HCT116 (cell line): ENCODE measurements at regions not wholly inside any gene's neighbourhood (a gene's known extent, or its start where the extent isn't known, plus 50 kb on each side); places are given as distances from the start of the nearest gene placed in this dataset.

ENCODE experiments used
- ATAC-seq: fragments of 200-7000 bp; cut with Tn5 transposase; 2 replicates; pipeline ENCODE4 v1.9.1; 2020; ENCODE audit warnings: mild to moderate bottlenecking, moderate library complexity
- BruUV-seq: library from RNA; stranded (reverse); fragments of 400-500 nt; replicated peaks from 2 replicates; lab custom pipeline; 2021; lab: Mats Ljungman, UMichigan
- CTCF ChIA-PET: fragments of 300-600 bp; sonication (Branson Sonifier 250); formaldehyde crosslinking; loops from one replicate; lab custom pipeline; 2021; ENCODE audit warnings: antibody characterized with exemption; lab: Charles Lee
- POLR2A ChIA-PET: fragments of 300-600, 350-600 bp; sonication (Branson Sonifier 250); formaldehyde crosslinking; loops from one replicate; lab custom pipeline; 2021; ENCODE audit warnings: antibody characterized with exemption; lab: Charles Lee
- RAD21 ChIA-PET, 2 experiments: fragments of 300-600 bp; sonication (Branson Sonifier 250); formaldehyde crosslinking; loops; one replicate each; lab custom pipeline; 2023; ENCODE audit warnings: low total read pairs in 2 of 2; ENCODE audit not compliant: uncharacterized antibody in 2 of 2, unreplicated experiment in 2 of 2, low non-redundant PET in 1 of 2; lab: Charles Lee
- DNase-seq: peaks from one replicate; pipeline ENCODE4 v3.0.0-alpha.2; 2010; ENCODE audit warnings: low read depth, low spot score
- H2AFZ ChIP-seq: fragments of 200-600 bp; shearing (Covaris generic), sonication (generic); 2 replicates; pipeline ENCODE4 v1.6.1; 2017; ENCODE audit warnings: low read depth, mixed run types, mixed read lengths, antibody characterized with exemption, low read length; ENCODE audit not compliant: poor library complexity, severe bottlenecking
- H3K27ac ChIP-seq: 2 replicates; pipeline ENCODE4 v1.5.1; 2012; ENCODE audit warnings: low read depth, low read length
- H3K27me3 ChIP-seq: fragments of 200-600 bp; sonication (generic); 2 replicates; pipeline ENCODE4 v1.6.1; 2016; ENCODE audit warnings: mixed run types, low read length, mixed read lengths; ENCODE audit not compliant: insufficient read depth
- H3K36me3 ChIP-seq, 2 experiments: fragments of 200-500 bp in 1 of 2; fragments of 200-600 bp in 1 of 2; sonication (Bioruptor generic) in 1 of 2; sonication (generic) in 1 of 2; 2 replicates each; pipeline versions ENCODE4 v1.5.1 to v1.6.1; 2014 to 2016; ENCODE audit warnings: low read length in 2 of 2, inconsistent platforms in 1 of 2, mixed read lengths in 1 of 2, mixed run types in 1 of 2; ENCODE audit not compliant: insufficient read depth in 2 of 2, control insufficient read depth in 1 of 2
- H3K4me1 ChIP-seq, 2 experiments: fragments of 200-600 bp in 1 of 2; sonication (generic) in 1 of 2; 2 replicates each; pipeline versions ENCODE4 v1.5.1 to v1.6.1; 2012 to 2017; ENCODE audit warnings: low read length in 2 of 2, inconsistent platforms in 1 of 2, mild to moderate bottlenecking in 1 of 2, mixed read lengths in 1 of 2, mixed run types in 1 of 2, moderate library complexity in 1 of 2; ENCODE audit not compliant: insufficient read depth in 2 of 2, control insufficient read depth in 1 of 2
- H3K4me2 ChIP-seq: fragments of 200-600 bp; sonication (generic); 2 replicates; pipeline ENCODE4 v1.6.1; 2017; ENCODE audit warnings: mixed run types, low read length, mixed read lengths
- H3K4me3 ChIP-seq, 2 experiments: fragments of 200-600 bp in 1 of 2; sonication (generic) in 1 of 2; replicated peaks in 1 of 2; 2 replicates each; pipeline ENCODE4 v1.5.1; 2011 to 2016; ENCODE audit warnings: low read length in 2 of 2, control low read depth in 1 of 2, low read depth in 1 of 2, mild to moderate bottlenecking in 1 of 2, mixed read lengths in 1 of 2, mixed run types in 1 of 2
- H3K79me2 ChIP-seq: fragments of 200-600 bp; sonication (generic); 2 replicates; pipeline ENCODE4 v1.6.1; 2017; ENCODE audit warnings: mild to moderate bottlenecking, mixed run types, low read length, moderate library complexity, mixed read lengths; ENCODE audit not compliant: insufficient read depth
- H3K9ac ChIP-seq: fragments of 200-600 bp; sonication (generic); 2 replicates; pipeline ENCODE4 v1.6.1; 2016; ENCODE audit warnings: low read length, mixed read lengths
- H3K9me2 ChIP-seq: fragments of 200-600 bp; sonication (generic), shearing (Covaris generic); 2 replicates; pipeline ENCODE4 v1.6.1; 2017; ENCODE audit warnings: mixed run types, mild to moderate bottlenecking, moderate library complexity; ENCODE audit not compliant: insufficient read depth
- H3K9me3 ChIP-seq, 2 experiments: fragments of 200-500 bp in 1 of 2; fragments of 200-600 bp in 1 of 2; sonication (Bioruptor generic) in 1 of 2; sonication (generic) in 1 of 2; 2 replicates each; pipeline ENCODE4 v1.6.1; 2014 to 2017; ENCODE audit warnings: low read length in 2 of 2, mixed read lengths in 2 of 2, inconsistent platforms in 1 of 2, low read depth in 1 of 2, mild to moderate bottlenecking in 1 of 2, mixed run types in 1 of 2, moderate library complexity in 1 of 2; ENCODE audit not compliant: control insufficient read depth in 1 of 2, insufficient read depth in 1 of 2
- H4K20me1 ChIP-seq: fragments of 200-600 bp; sonication (generic), shearing (Covaris generic); 2 replicates; pipeline ENCODE4 v1.6.1; 2017; ENCODE audit warnings: mixed run types, mild to moderate bottlenecking, moderate library complexity; ENCODE audit not compliant: insufficient read depth
- CBX3 ChIP-seq: IDR thresholded peaks from 2 replicates; pipeline ENCODE4 v1.6.1; 2012; ENCODE audit warnings: low read depth
- CEBPB ChIP-seq: IDR thresholded peaks from 2 replicates; pipeline ENCODE4 v1.6.1; 2012; ENCODE audit warnings: low read depth
- EGR1 ChIP-seq: IDR thresholded peaks from 2 replicates; pipeline ENCODE4 v1.6.1; 2012; ENCODE audit warnings: low read depth
- ELF1 ChIP-seq: IDR thresholded peaks from 2 replicates; pipeline ENCODE4 v1.6.1; 2012; ENCODE audit warnings: low read depth, borderline replicate concordance
- EZH2 ChIP-seq: fragments of 200-600 bp; sonication (generic); IDR thresholded peaks from 2 replicates; pipeline ENCODE4 v1.6.1; 2017; ENCODE audit warnings: antibody characterized with exemption, mixed run types
- EZH2phosphoT487 ChIP-seq: fragments of 200-600 bp; IDR thresholded peaks from 2 replicates; pipeline ENCODE4 v1.6.1; 2018; ENCODE audit warnings: antibody characterized with exemption, borderline replicate concordance
- FOSL1 ChIP-seq: IDR thresholded peaks from 2 replicates; pipeline ENCODE4 v1.6.1; 2012; ENCODE audit warnings: low read depth
- JUND ChIP-seq: IDR thresholded peaks from 2 replicates; pipeline ENCODE4 v1.6.1; 2012
- POLR2A ChIP-seq: IDR thresholded peaks from 2 replicates; pipeline ENCODE4 v1.7.0; 2011; ENCODE audit warnings: borderline replicate concordance; ENCODE audit not compliant: insufficient read depth, insufficient read length; ENCODE audit errors: extremely low read depth
- POLR2AphosphoS5 ChIP-seq: IDR thresholded peaks from 2 replicates; pipeline ENCODE4 v1.6.1; 2011; ENCODE audit warnings: mild to moderate bottlenecking, low read depth, low read length, moderate library complexity
- RAD21 ChIP-seq: IDR thresholded peaks from 2 replicates; pipeline ENCODE4 v1.6.1; 2012; ENCODE audit warnings: low read depth, mild to moderate bottlenecking
- SP1 ChIP-seq: IDR thresholded peaks from 2 replicates; pipeline ENCODE4 v1.6.1; 2012; ENCODE audit warnings: low read depth
- SRF ChIP-seq: IDR thresholded peaks from 2 replicates; pipeline ENCODE4 v1.6.1; 2012; ENCODE audit warnings: low read depth
- YY1 ChIP-seq: IDR thresholded peaks from 2 replicates; pipeline ENCODE4 v1.6.1; 2011; ENCODE audit warnings: low read length, low read depth, moderate library complexity, mild to moderate bottlenecking; ENCODE audit not compliant: insufficient replicate concordance; ENCODE audit errors: extremely low read depth
- ZFX ChIP-seq: fragments of 450-650 bp; IDR thresholded peaks from 2 replicates; pipeline ENCODE4 v1.6.1; 2017
- intact Hi-C: fragments of 100-400 bp; cut with micrococcal nuclease; formaldehyde crosslinking; loops from 2 replicates; pipeline ENCODE4 v1.10.0; 2022
- TF ChIP-seq, protein P1 (sequence below): IDR thresholded peaks from 2 replicates; pipeline ENCODE4 v1.6.1; 2012; ENCODE audit warnings: low read depth
- TF ChIP-seq, protein P2 (sequence below): IDR thresholded peaks from 2 replicates; pipeline ENCODE4 v1.6.1; 2012

DNA sequence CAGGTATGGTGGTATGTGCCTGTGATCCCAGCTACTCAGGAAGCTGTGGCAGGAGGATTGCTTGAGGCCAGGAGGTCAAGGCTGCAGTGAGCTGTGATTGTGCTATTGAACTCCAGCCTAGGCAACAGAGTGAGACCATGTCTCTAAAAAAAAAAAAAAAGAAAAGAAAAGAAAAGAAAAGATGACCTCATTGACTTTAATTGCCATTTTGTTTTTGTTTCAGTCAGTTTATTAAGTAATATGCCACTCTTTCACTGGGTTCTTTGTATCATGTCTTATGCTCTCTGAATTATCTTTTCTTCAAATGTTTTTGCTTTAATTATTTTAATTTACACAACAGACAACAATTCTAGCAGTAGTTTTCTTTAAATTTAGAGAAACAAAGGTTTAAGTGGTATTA is 293.8 kb downstream of the TSHZ3 start:
- ChIA-PET POLR2A (no interaction called here), RAD21 (no interaction called here)
- no peak overlapping the region for H3K9ac ChIP-seq

DNA sequence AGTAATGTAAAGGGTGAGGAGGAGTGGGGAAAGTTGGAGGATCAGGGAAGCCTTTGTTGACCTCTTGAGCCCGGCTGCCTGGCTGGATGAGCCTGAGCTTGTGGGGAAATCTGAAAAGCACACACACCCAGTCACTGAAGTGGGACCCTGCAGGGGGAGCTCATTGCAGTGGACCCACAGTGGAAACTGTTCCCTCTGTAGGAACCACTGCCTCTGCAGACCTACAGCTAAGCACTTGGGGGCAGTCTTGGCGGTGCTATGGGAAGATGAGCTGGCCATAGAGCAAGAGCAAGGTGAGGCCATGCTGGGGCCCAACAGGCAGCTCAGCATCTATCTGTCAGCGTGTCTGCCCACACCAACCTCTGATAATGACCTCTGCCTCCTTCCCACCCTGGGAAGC is 294.8 kb downstream of the TSHZ3 start:
- peaks cover 8 to 33% of the 10 kb centered on the region in 2 experiments; a peak in 2 of 4 replicates for H3K9me3 ChIP-seq
- H3K27me3 ChIP-seq: no peaks in the 10 kb centered on the region
- RAD21 ChIA-PET: no interaction called here
- H3K36me3 ChIP-seq: no peaks in the 10 kb centered on the region
- H3K4me2 ChIP-seq: no peak overlapping the region
- POLR2A ChIA-PET: no interaction called here
- H3K4me1 ChIP-seq: no peaks in the 10 kb centered on the region
- DNase-seq: no peak
- H2AFZ ChIP-seq: no peak overlapping the region
- no peak overlapping the region for H3K9ac ChIP-seq
- CTCF ChIA-PET: no interaction called here
- intact Hi-C loops: no loop called here
- no peak for ATAC-seq
- H3K79me2 ChIP-seq: no peaks in the 10 kb centered on the region
- H3K27ac ChIP-seq: no peak overlapping the region
- H3K4me3 ChIP-seq: no peak overlapping the region
- no peaks in the 10 kb centered on the region for H3K9me2 ChIP-seq
- BruUV-seq: no TSS peak
- TF ChIP-seq POLR2A: no peak
- TF ChIP-seq, protein P1, sequence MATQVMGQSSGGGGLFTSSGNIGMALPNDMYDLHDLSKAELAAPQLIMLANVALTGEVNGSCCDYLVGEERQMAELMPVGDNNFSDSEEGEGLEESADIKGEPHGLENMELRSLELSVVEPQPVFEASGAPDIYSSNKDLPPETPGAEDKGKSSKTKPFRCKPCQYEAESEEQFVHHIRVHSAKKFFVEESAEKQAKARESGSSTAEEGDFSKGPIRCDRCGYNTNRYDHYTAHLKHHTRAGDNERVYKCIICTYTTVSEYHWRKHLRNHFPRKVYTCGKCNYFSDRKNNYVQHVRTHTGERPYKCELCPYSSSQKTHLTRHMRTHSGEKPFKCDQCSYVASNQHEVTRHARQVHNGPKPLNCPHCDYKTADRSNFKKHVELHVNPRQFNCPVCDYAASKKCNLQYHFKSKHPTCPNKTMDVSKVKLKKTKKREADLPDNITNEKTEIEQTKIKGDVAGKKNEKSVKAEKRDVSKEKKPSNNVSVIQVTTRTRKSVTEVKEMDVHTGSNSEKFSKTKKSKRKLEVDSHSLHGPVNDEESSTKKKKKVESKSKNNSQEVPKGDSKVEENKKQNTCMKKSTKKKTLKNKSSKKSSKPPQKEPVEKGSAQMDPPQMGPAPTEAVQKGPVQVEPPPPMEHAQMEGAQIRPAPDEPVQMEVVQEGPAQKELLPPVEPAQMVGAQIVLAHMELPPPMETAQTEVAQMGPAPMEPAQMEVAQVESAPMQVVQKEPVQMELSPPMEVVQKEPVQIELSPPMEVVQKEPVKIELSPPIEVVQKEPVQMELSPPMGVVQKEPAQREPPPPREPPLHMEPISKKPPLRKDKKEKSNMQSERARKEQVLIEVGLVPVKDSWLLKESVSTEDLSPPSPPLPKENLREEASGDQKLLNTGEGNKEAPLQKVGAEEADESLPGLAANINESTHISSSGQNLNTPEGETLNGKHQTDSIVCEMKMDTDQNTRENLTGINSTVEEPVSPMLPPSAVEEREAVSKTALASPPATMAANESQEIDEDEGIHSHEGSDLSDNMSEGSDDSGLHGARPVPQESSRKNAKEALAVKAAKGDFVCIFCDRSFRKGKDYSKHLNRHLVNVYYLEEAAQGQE: no peak
- TF ChIP-seq ZFX: no peak
- TF ChIP-seq FOSL1: no peak
- no peak for TF ChIP-seq YY1
- no peak for TF ChIP-seq SRF
- no peak for TF ChIP-seq JUND
- no peak for TF ChIP-seq ELF1
- no peak for TF ChIP-seq EGR1
- no peak for TF ChIP-seq CEBPB
- no peak for TF ChIP-seq RAD21
- TF ChIP-seq, protein P2, sequence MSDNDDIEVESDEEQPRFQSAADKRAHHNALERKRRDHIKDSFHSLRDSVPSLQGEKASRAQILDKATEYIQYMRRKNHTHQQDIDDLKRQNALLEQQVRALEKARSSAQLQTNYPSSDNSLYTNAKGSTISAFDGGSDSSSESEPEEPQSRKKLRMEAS: no peak
- no peak for TF ChIP-seq CBX3
- TF ChIP-seq SP1: no peak
- TF ChIP-seq POLR2AphosphoS5: no peak
- no peak for TF ChIP-seq EZH2phosphoT487
- TF ChIP-seq, all 23 proteins: peak for 0
- no peaks in the 10 kb centered on the region for H4K20me1 ChIP-seq

More for the DNA sequence above, 293.8 kb downstream of the TSHZ3 start:
- no peak for ATAC-seq
- H3K4me2 ChIP-seq: no peak overlapping the region
- H3K4me3 ChIP-seq: no peak overlapping the region
- peaks cover 9 to 39% of the 10 kb centered on the region in 2 experiments; a peak in 2 of 4 replicates for H3K9me3 ChIP-seq
- TF ChIP-seq EZH2: no peak
- TF ChIP-seq, protein P2: no peak
- TF ChIP-seq, all 23 proteins: peak for 0
- H3K27ac ChIP-seq: no peak overlapping the region
- CTCF ChIA-PET: no interaction called here
- H3K4me1 ChIP-seq: no peaks in the 10 kb centered on the region
- DNase-seq: no peak
- intact Hi-C loops: no loop called here
- no peak overlapping the region for H2AFZ ChIP-seq
- H3K9me2 ChIP-seq: no peaks in the 10 kb centered on the region
- no peaks in the 10 kb centered on the region for H4K20me1 ChIP-seq
- H3K27me3 ChIP-seq: no peaks in the 10 kb centered on the region
- H3K79me2 ChIP-seq: no peaks in the 10 kb centered on the region
- H3K36me3 ChIP-seq: no peaks in the 10 kb centered on the region
- BruUV-seq: no TSS peak
